Heart right ventricle (tissue), 16 donors: ENCODE measurements at regions not wholly inside any gene's neighbourhood (a gene's known extent, or its start where the extent isn't known, plus 50 kb on each side); places are given as distances from the start of the nearest gene placed in this dataset.

Experiments
- ATAC-seq, 8 donors: fragments of 200-7000 bp; cut with Tn5 transposase; one replicate each; pipeline ENCODE4 v1.9.1; 2020; ENCODE audit warnings: mild to moderate bottlenecking in 8 of 8, moderate library complexity in 8 of 8, moderate number of reproducible peaks in 1 of 8
- DNase-seq, 2 donors: peaks; one replicate each; pipeline ENCODE4 v3.0.0-alpha.2; 2020
- H3K27ac ChIP-seq, 10 donors: fragments of 200-600 bp; sonication (generic) in 2 of 10; one replicate each; pipeline versions ENCODE4 v1.5.0 to v1.8.0; 2020 to 2022; ENCODE audit warnings: mild to moderate bottlenecking in 3 of 10
- H3K27me3 ChIP-seq, 7 donors: fragments of 200-600 bp; one replicate each; pipeline ENCODE4 v1.8.0; 2021 to 2022; ENCODE audit warnings: mild to moderate bottlenecking in 2 of 7
- H3K36me3 ChIP-seq, 9 donors: fragments of 200-600 bp; sonication (generic) in 1 of 9; one replicate each; pipeline versions ENCODE4 v1.5.0 to v1.8.0; 2020 to 2022; ENCODE audit warnings: mild to moderate bottlenecking in 2 of 9
- H3K4me1 ChIP-seq, 9 donors: fragments of 200-600 bp; sonication (generic) in 1 of 9; one replicate each; pipeline versions ENCODE4 v1.5.0 to v1.8.0; 2020 to 2022; ENCODE audit warnings: mild to moderate bottlenecking in 4 of 9
- H3K4me3 ChIP-seq, 10 donors: fragments of 200-600 bp; sonication (generic) in 2 of 10; one replicate each; pipeline versions ENCODE4 v1.5.0 to v1.8.0; 2020 to 2022; ENCODE audit warnings: mild to moderate bottlenecking in 7 of 10, moderate library complexity in 2 of 10
- H3K9me3 ChIP-seq, 11 donors: fragments of 200-600 bp in 10 of 11; sonication (generic) in 2 of 11; one replicate each; pipeline versions ENCODE4 v1.5.0 to v1.8.0; 2013 to 2022; ENCODE audit warnings: mild to moderate bottlenecking in 2 of 11, control low read depth in 1 of 11, moderate library complexity in 1 of 11
- WGBS, 2 donors: extraction: QIAGEN DNeasy Blood & Tissue Kit; methylation state at CpG; one replicate each; pipeline ENCODE4 v1.1.7; 2013; ENCODE audit warnings: inconsistent platforms in 1 of 2; 5-methylcytosine and 5-hydroxymethylcytosine counted together
- intact Hi-C, 10 donors: fragments of 100-400 bp; cut with DNase I; formaldehyde crosslinking; loops; one replicate each; pipeline versions ENCODE4 v1.11.1 to v1.14.2; 2022
- TF ChIP-seq, protein P1 (sequence below), 9 donors: fragments of 200-600 bp; sonication (generic) in 2 of 9; IDR thresholded peaks; one replicate each; pipeline versions ENCODE4 v1.5.0 to v1.8.0; 2021 to 2022; ENCODE audit warnings: antibody characterized with exemption in 9 of 9, mild to moderate bottlenecking in 5 of 9, moderate library complexity in 1 of 9
- donor health status: Arrhythmogenic right ventricular cardiomyopathy.
- donor health status: ischemic (EF 13 %, LVEDD 7.1; RV severe dilation, severe dysfunction).
- donor health status: healthy with polysubstance abuse.
- donor health status: DM: no; HTN: yes; CAD: no.
- donor health status: DM: no; HTN: no; CAD: no.
- donor health status: ischemic (EF 25% LVEDD 6.9; RV normal size, moderate dysfunction).
- donor health status: ischemic (EF 25% LVEDD 5.7; RV mildly dilated, moderate dysfunction).
- donor health status: healthy.
- donor health status: DM: yes; HTN: yes; CAD: no.
- donor health status: Ischemic cardiomyopathy.
- donor health status: ischemic (EF 35%, LVEDD 5.7; RV mildly dilated, moderate dysfunction).
- donor health status: nonischemic (EF 11% LVEDD 7.7; RV severe dilation, severe dysfunction).
- donor health status: DM: yes; HTN: yes; CAD: no.
- donor health status: PGD.
- donor health status: ischemic (EF 29% LVEDD 5.4; RV normal size, mild dysfunction).
- donor health status: nonischemic (EF 23%, LVEDD 6.1; RV moderate dilation, normal function).

GRCh38 chr4:26263165-26263564 lies 57.6 kb upstream of the RBPJ start:
- Histone ChIP-seq H3K36me3 (no peaks in the 10 kb centered on the region), H3K27ac (no peak overlapping the region), H3K27me3 (peaks cover 0 to 5% (median 0%) of the 10 kb centered on the region in 7 donors), H3K4me3 (no peak overlapping the region), H3K9me3 (peaks cover 0 to 13% (median 5%) of the 10 kb centered on the region in 11 donors), H3K4me1 (peaks cover 0 to 27% (median 0%) of the 10 kb centered on the region in 9 donors)
- WGBS, 2 donors: 64 to 73% methylated on average over 5 of the region's 5 CpGs
- ATAC-seq (no peak), DNase-seq (no peak)
- intact Hi-C loops: no loop called here
- TF ChIP-seq, protein P1, sequence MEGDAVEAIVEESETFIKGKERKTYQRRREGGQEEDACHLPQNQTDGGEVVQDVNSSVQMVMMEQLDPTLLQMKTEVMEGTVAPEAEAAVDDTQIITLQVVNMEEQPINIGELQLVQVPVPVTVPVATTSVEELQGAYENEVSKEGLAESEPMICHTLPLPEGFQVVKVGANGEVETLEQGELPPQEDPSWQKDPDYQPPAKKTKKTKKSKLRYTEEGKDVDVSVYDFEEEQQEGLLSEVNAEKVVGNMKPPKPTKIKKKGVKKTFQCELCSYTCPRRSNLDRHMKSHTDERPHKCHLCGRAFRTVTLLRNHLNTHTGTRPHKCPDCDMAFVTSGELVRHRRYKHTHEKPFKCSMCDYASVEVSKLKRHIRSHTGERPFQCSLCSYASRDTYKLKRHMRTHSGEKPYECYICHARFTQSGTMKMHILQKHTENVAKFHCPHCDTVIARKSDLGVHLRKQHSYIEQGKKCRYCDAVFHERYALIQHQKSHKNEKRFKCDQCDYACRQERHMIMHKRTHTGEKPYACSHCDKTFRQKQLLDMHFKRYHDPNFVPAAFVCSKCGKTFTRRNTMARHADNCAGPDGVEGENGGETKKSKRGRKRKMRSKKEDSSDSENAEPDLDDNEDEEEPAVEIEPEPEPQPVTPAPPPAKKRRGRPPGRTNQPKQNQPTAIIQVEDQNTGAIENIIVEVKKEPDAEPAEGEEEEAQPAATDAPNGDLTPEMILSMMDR (IDR thresholded peaks at IDR 0.05): no peak

GRCh38 chr4:26264109-26264508 lies 56.7 kb upstream of the RBPJ start:
- 98% methylated on average over 5 of the region's 5 CpGs for WGBS, 2 donors
- TF ChIP-seq, protein P1 (IDR thresholded peaks at IDR 0.05): no peak
- ATAC-seq: no peak

DNA sequence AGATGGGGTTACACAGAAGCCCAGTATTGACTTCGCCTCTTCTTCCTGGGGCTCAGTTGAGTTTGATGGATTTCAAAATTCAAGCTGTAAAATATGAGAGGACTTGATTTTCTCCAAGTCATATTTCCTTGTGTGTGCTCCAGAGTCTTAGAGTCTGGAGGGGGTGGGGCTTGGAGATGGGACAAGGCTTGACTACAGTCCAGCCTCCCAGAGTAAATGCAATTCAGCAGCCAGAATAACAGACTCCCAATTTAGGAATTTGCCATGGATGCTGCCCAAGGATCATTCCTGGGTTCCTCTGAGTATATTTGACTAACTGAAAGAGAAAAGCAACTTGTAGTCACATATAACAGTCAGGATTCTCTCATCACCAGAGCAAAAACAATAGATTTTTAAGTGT lies 53.7 kb upstream of the RBPJ start:
- intact Hi-C loops: no loop called here
- Histone ChIP-seq H3K27me3 (peaks cover 0 to 21% (median 0%) of the 10 kb centered on the region in 7 donors), H3K4me3 (no peak overlapping the region), H3K9me3 (no peaks in the 10 kb centered on the region), H3K27ac (no peak overlapping the region), H3K36me3 (no peaks in the 10 kb centered on the region), H3K4me1 (peaks cover 0 to 29% (median 0%) of the 10 kb centered on the region in 9 donors)
- 63 to 71% methylated on average over 1 of the region's 1 CpG for WGBS, 2 donors
- DNase-seq (peak; percentile 37 to 41), ATAC-seq (peak in 6 of 8 donors; percentile 46 to 95 (median 80))
- TF ChIP-seq, protein P1 (IDR thresholded peaks at IDR 0.05): no peak

More at GRCh38 chr4:26264109-26264508, 56.7 kb upstream of the RBPJ start:
- Histone ChIP-seq H3K4me3 (no peak overlapping the region), H3K27me3 (peaks cover 0 to 5% (median 0%) of the 10 kb centered on the region in 7 donors), H3K4me1 (peaks cover 0 to 36% (median 0%) of the 10 kb centered on the region in 9 donors), H3K36me3 (no peaks in the 10 kb centered on the region), H3K9me3 (peaks cover 0 to 9% (median 3%) of the 10 kb centered on the region in 11 donors), H3K27ac (no peak overlapping the region)
- no peak for DNase-seq
- intact Hi-C loops: no loop called here

DNA sequence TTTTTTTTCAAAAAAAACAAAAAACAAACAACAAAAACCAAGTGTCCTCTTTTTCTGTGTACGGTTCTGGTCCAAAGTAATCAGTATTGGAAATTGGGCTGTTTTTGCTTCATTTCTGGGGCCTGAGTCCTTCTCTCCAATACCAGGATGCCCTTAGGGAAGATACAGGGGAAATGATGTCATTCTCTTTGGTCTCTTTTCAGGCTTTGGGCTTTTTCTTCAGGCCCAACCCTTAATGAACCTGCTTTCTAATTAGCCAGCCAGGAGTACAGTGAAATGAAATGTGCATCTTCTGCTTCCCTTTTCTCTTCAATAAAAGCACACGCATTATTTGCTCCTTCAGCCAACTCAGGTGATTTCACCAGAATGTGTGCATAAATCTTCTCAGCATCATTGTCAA lies 52.6 kb upstream of the RBPJ start:
- Histone ChIP-seq H3K27ac (no peak overlapping the region), H3K27me3 (peaks cover 0 to 20% (median 0%) of the 10 kb centered on the region in 7 donors), H3K36me3 (no peaks in the 10 kb centered on the region), H3K4me1 (peaks cover 0 to 35% (median 0%) of the 10 kb centered on the region in 9 donors), H3K9me3 (no peaks in the 10 kb centered on the region), H3K4me3 (no peak overlapping the region)
- intact Hi-C loops: no loop called here
- 69 to 76% methylated on average over 2 of the region's 2 CpGs for WGBS, 2 donors
- ATAC-seq (no peak), DNase-seq (no peak)
- TF ChIP-seq, protein P1 (IDR thresholded peaks at IDR 0.05): no peak
